NCI-H2196 (cell line): ENCODE measurements at regions not wholly inside any gene's neighbourhood (a gene's known extent, or its start where the extent isn't known, plus 50 kb on each side); places are given as distances from the start of the nearest gene placed in this dataset.
"Not testable (repeated sequence)": the region's sequence is repeated elsewhere in the genome, so short reads cannot be mapped to it uniquely, and the experiment has no call there.

ENCODE experiments used
- DNase-seq: peaks from one replicate; lab custom pipeline; 2025; ENCODE audit not compliant: unreplicated experiment; lab: John Stamatoyannopoulos, UW

DNA sequence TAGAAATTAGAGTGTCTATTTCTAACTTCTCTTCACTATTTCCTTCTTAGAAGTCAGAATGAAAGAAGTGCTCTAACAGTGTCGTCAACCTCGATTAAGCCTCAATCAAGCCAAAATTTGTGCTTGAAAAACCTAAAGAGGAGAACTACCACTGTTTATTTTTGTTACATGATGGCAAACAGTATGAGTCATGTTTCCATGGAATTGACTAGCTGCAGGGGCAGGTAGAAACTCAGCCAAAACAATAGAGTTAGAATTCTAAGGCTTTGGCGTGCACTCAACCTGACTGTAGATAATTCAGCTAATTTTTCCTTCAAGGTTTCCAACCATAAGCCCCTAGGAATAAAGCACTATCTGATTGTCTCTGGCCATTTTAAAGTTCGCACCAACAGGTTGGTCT, 415.9 kb downstream of the ETS1 start:
- DNase-seq: no peak

DNA sequence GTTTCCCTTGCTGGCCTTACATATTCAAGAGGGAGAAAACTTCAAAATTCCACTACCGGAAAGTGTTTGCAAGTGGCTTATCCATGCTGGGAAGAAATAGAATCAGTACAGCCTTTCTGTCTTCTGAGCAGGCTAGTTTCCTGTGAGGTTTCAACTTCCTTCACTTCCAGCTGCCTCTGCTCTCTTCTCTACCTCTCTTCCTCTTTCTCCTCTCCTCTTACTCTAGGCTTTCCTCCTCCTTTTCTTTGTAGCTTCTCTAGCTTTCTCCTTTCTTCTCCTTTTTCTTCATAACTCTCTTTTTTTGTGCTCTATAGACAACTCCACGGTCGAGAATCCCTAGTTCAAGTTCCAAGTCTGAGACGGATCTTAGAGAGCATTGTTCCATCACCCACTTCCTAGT, 421.8 kb downstream of the ETS1 start:
- DNase-seq: no peak

DNA sequence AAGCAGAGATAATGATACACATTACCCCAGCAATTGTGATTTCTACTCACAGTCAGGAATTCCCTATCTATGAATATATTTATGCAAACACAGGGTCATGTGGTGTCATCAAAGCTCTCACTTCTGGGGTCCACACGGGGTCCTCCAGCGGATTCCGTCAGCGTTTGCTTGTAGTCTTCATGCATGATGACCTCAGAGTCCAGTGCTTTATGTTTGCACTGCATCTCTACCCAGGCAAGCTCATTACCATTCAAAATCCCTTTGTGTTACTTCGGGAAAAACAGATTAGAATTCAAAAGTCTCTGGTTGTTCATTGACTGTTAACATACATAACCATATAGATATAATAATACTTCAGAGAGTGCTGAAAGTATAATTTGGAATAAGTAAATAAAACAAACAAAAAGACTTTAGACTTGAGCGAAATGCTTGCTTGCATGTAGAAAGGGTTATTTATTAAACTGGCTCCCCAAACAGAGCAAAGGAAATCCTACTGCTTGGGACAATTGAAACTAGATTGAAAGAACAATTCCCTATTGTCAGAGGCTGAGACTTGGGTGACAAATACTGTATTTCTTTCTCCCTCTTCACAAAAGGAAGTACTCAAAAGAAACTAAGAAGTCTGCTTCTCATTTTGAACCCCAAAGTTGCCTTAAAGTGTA, 423.1 kb downstream of the ETS1 start:
- no peak for DNase-seq

DNA sequence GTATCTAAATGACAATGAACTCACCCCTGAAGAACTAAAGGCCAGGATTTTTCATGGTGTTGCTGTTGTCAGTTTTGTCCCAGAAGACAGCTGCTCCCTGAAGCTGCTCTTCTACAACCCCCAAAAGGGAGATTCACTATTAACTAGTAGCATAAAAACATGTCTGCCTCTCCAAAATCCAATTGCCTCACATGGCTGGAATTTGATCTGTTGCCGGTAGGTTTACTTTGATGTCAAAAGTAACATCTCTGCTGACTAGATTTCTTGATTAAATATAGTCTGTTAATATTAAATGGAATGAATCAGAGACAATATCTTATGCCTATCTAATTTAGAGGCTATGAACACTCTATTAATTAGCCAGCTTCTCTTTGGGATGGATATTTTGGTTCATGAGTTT, 425.4 kb downstream of the ETS1 start:
- DNase-seq: no peak

DNA sequence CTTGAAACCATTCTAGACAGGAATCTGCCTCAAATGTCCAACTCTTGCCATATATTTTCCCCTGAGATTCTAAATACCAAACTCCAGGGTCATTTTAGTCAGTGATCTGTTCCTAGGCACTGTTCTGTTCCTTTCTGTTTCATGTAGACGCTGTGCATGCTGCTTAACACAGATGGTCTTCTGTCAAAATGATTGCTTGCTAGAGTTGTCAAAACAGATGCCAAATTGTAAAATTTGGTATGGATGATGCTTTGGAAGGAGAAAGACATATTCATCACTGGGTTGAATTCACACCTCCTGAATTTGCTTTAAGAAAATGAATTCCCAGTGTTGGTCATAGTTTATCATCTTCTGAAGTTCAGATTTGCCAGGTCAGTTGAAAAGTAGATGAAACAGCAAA, 425.9 kb downstream of the ETS1 start:
- no peak for DNase-seq

DNA sequence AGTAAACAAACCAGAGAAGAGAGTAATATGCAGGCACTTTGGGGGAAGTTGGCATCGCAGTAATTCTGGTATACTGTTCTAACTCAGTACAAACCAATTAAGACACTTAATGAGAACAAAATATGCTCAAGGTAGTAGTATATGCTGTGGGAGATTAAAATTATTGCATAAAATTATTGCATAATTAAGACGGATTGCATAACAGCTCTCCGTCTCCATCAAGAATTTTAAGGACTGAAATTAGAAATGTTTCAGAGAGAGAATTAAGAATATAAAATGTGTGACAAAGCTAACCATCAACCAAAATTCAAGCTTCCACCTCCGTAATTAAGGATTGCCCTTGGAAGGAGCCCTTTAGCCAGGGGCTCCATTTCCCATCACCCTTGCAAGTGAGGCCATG, 428.5 kb downstream of the ETS1 start:
- DNase-seq: no peak

DNA sequence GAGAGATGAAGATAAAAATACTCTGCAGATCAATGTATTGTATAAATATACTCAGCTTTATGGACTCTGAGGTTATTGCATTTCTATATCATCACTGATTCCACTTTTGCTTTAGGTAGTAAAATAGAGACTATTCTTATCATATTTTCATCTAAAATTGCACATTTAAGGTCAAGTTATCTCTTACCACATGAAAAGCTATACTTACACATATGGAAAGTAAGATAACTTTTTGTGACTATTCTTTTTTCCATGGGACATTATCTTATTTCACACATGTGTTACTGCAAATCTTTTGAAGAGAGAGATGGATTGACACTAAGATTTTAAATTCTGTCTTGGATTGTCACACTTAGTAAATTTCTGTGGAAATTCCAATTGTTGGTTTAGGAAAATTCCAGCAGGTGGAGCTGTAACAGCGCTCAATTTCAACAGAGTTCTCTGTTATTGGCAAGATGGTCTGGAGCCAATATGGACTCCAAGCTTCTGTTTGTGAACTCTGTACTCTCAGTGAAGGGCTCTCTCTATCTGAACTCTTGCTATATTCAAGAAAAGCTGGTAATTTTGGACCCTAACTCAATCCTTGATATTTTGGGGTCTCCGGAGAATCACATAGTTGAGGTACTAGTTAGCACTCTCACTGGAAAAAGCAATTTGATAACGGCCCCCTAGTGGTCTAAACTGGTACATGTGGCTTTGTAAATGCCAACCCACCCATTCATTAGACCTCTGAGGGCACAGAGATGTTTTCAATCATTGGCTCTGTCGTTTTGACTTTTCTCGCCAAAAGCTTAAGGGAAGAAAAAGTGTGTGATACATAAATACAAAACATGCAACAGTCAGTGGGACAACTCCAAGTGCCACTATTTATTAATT, 429.7 kb downstream of the ETS1 start:
- DNase-seq: peak; percentile 67

DNA sequence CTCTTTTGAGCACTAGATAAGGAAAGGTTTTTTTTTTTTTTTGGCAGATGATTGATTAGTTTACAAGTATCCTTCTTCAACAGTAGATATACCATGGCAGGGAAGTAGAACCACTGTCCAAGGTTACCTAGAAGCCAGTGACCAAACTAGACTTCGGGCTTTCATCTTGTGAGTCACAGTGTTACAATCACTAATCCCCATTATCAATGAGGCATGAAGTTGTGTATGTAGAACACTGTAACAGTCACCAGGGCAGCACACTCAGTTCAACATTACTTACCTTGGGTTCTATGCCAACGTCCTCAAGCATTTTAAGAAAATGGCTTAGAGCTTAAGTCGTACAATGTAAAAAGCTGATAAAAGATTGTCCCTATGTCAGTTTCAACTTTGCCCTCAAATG, 430.9 kb downstream of the ETS1 start:
- DNase-seq: no peak

DNA sequence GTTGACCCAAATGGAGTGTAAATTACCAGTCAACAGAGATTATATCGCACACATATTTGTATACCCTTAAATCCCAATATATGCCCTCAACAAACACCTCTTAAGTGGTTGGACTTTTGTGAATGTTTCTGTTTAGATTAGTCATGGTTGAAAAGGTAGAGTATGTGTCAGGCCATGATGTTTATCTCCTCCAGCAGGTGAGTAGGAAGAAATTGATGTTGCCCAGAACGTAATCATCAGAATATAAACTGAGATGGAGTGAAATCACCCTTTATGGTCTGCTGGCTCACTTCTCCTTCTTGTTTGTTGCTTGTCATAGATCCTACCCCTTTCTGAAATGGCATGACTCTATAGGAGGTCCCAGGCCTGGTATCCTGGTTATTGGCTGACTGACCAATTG, 431.8 kb downstream of the ETS1 start:
- DNase-seq: no peak

DNA sequence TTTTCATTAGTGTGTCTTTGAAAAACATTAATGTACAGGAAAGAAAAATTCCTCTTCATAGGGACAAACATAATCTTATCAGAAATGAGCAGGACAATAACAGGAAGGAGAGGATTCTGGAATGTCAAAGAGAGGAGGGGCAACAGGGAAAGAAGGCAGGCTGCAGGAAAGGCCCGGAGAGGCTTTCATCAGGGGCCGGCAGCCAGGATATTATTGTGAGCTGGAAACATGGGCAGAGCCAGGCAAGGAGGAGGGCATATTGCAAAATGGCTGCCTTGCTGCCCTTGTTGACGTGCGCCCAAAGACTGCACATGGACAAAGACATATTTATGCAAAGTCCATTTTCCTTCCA, 433.7 kb downstream of the ETS1 start:
- DNase-seq: no peak

DNA sequence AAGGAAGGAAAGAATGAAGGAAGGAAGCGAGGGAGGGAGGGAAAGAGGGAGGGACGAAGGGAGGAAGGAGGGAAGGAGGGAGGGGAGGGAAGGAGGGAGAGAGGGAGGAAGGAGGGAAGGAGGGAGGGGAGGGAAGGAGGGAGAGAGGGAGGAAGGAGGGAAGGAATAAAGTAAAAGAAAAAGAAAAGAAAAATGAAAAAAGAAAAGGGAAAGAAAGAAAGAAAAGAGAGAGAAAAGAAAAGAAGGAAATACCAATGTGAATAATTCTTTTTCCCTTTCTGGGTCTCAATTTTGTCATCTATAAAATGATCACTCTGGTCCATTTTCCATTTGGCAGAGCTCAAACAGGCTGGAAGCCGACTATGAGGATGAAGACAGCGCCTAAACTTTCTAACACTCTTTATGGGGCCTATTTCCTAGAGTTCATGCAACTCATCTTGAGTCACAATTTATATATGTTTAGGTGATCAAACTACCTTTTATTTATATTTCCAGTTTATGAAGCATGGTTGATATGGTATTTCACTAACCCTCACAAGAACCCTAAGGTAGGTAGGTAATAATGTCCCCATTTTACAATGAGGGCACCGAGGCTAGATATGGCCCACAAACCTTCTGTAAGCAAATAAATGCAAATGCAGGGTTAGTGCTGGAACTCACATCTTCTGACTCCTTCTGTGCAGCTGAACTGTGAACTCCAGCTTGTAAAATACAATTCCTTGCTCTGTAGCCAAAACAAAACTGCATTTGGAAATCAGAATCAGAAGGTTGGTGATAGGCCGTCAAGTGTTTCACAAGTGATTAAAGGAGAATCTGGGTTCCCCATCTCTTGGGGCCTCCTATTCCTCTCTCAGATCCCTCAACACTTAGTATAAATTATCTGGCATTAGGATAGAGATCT, 434.3 kb downstream of the ETS1 start:
- DNase-seq: no peak

DNA sequence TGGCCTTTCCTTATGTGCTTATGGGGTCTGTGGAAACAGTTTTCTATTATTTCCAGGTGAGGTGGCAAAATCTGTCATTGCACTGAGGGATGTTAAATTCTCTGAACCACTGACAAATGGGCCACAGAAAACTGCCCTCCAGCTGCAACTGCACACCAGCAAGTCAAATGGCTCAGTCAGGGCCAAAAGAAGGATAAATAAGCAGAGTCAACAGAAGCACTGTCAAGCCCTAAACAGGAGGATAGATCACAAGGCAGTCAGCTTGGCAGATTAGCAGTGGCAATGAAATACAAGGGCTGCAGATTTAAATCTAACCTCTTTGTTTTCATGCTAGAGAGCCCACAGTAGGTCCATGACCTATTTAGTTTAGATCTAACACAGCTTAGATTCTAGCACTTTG, 435.6 kb downstream of the ETS1 start:
- DNase-seq: no peak

DNA sequence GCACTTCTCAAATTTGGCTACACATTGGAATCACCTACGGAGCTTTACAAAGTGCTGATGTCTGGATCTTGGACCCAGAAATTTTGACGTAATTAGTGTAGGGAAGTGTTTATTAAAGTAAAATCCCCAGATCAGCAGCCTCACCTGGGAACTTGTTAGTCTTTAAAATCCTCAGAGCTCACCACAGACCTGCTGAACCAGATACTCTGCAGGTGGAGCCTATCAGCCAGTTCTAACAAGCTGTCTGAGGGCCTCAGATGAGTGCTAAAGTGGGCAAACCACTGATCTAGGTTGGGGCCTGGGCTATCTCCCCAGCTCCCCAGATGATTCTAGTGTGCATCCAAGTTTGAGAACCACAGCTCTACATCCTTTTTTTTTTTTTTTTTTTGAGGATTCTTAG, 436.0 kb downstream of the ETS1 start:
- no peak for DNase-seq

DNA sequence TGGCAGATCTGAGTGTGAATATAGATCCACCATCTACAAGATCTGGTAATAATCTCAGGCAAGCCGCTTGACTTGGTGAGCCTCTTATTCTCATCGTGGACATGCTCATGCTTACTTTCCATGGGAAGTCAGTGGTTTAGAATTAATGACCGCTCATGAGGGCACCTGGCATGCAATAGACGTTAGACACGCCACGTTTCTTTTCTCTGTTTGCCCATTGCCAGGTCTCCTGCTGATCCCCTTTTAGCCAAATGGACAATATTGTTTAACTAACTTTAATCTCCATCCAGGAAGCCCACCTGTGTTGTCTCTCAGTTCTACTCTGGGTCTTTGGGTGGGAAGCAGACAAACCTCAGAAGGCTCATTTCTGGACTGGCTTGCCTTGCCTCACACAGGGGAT, 439.1 kb downstream of the ETS1 start:
- DNase-seq: no peak

DNA sequence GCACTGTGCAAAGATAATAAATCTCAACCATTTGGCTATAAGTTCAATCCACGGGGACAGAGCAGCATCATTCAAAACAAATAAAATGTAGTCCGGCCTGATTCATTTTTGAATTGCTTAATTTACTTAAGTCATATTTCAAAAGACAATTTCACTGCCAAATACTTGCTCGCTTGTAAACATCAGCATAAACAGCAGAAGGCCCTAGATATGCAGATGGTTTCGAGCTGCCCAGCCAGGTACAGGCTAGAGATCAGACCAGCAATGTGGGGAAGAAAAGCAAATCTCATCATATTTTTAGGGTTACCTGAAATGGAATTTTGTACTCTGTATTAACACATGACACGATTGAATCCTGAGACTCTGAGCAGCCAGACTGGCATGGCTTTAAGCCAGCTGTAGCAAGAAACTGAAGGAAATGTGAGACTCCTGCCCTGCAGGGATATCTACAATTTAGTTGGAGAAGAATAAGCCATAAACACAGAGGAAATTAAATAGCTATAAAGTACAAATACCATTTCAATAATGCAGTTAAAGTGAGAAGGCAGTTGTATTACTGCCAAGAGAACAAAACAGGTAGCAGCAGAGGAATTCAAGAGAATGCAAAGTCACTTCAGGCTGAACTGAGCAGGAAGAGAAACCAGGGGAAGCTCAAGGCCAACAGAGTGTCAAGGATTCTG, 440.3 kb downstream of the ETS1 start:
- no peak for DNase-seq

DNA sequence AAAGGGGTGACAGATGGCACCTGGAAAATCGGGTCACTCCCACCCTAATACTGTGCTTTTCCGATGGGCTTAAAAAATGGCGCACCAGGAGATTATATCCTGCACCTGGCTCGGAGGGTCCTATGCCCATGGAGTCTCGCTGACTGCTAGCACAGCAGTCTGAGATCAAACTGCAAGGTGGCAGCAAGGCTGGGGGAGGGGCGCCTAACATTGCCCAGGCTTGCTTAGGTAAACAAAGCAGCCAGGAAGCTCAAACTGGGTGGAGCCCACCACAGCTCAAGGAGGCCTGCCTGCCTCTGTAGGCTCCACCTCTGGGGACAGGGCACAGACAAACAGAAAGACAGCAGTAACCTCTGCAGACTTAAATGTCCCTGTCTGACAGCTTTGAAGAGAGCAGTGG, 447.1 kb downstream of the ETS1 start:
- not testable (repeated sequence) for DNase-seq

DNA sequence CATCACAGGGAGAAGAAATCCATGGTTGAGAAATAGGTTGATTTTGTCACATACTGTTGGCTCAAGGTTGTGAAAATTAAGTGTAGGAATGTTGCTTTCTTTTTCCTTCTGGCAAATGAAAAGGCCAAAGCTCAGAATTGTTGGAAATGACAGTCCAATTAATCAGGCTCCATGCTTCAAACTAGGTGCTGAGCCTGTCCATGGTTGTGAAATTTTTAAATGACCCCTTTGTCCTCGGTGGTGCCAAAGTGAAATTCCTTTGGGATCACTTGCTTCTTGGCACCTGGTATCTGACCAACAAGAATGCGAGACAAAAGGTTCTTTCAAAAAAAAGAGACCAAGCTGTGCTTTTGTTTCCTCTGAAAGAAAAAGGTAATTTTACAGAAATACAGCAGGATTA, 451.9 kb downstream of the ETS1 start:
- no peak for DNase-seq

DNA sequence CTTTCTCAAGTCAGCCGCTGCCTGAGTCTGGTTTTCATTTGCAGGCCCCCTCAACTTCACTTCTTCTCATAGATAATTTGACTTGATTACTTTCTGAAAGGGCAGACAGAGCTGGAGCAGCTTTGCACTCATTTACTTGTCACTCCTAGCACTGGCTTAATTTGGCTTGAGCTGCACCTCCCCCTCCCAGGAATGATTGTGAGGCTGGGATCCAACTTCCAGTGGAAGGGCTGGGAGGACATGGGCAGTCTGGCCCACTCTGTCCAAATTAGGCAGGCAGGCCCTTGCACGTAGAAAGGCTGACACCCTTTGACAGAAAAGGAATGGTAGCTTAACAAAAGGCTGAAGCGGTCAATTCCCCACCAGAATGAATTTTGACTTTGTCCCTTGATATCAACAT, 453.9 kb downstream of the ETS1 start:
- DNase-seq: no peak

DNA sequence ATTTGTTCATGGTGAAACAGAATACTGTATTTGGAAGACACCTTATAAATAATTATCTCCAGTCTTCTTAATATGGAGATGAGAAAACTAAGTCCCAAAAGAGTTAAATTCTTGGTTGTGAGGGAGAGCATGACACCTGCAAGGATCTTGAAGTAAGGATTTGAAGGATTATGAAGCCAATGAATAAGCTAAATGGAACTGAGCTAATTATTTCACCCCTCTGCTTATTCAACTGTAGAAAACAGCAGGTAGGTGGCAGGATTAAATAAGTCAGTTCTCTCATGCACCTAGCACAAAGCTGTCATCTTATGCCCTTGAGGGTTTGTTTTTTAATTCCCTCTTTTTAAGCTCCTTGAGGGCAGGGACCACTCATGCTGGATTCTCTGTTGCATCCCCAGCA, 457.3 kb downstream of the ETS1 start:
- no peak for DNase-seq

DNA sequence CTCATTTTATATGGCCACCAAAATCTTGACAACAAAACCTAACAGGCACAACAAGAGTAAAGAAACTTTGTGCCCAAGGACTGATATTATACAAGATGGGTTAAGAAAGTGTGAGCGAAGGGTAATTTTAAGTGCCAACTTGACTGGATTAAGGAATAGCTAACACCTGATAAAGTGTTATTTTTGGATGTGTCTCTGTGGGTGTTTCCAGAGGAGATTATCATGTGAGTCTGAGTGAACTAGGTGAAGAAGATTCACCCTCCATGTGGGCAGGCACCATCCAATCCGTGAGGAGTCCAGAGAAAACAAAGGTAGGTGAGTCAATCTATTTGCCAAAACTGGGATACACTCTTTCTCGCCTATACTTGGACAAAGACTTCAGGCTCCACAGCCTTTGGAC, 461.6 kb downstream of the ETS1 start:
- no peak for DNase-seq

DNA sequence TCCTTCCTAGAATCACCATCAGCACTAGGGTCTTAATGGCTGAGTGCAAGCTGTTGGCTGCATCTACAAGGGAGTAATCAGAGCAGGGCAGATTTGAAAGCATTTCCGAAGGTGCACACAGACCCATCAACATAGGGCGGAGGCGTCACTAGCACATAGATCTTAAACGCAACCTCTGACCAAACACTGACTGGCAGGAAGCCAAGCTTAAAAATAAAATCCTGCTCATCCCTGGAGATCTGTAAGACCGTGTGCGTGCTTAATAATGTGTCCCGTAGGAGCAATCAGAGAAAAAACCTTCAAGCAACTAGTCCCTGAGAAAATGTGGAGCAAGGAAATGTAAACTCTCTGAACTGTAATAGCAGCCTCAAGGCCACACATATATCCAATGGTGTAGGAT, 470.5 kb downstream of the ETS1 start:
- no peak for DNase-seq
